G401 (cell line): ENCODE measurements at regions not wholly inside any gene's neighbourhood (a gene's known extent, or its start where the extent isn't known, plus 50 kb on each side); places are given as distances from the start of the nearest gene placed in this dataset.
"Not testable (repeated sequence)": the region's sequence is repeated elsewhere in the genome, so short reads cannot be mapped to it uniquely, and the experiment has no call there.

Source experiments
- DNase-seq: peaks from one replicate; pipeline ENCODE4 v3.0.0-alpha.2; 2015; ENCODE audit warnings: low spot score
- in situ Hi-C: cut with HindIII; loops from 2 replicates; pipeline ENCODE4 v1.10.0; 2016; ENCODE audit warnings: low sequenced_read_pairs, mixed read lengths

DNA sequence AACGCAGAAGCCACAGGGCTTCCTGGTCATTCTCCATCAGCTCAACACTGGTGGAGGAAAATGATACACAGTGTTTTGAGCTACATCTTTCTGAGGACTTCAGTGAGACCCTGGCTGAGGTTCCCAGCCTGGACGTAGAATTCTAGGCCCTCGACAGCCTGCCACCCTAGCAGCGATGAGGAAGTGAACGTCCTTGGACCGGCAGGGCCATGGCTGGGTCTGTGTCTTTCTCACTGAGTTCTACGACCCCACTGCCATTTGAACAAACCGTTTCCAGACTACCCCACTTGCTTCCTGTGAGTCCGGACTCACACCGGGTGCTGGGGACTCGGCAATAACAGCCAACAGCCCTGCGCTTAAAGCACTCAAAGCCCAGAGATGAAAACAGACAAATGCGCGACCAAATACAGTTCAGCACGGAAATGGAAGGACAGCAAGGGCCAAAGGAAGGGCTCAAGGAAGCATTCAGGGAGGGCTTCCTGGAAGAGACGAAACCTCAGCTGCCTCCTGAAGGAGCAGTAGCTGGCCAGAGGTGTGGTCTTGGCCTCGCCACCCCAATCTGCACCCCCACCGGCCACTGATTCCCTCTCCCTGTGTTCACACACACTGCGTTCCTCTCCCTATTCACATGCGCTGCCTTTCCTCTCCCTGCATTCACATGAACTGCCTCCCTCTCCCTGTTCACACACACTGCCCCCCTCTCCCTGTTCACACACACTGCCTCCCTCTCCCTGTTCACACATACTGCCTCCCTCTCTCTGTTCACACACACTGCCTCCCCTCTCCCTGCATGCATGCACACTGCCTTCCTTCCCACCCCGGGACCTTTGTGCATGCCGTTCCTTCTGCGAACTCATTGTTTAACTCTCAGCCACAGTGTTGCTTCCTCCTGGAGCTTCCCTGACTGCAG, 136.3 kb upstream of the PRR20G start:
- in situ Hi-C loops = no loop called here

DNA sequence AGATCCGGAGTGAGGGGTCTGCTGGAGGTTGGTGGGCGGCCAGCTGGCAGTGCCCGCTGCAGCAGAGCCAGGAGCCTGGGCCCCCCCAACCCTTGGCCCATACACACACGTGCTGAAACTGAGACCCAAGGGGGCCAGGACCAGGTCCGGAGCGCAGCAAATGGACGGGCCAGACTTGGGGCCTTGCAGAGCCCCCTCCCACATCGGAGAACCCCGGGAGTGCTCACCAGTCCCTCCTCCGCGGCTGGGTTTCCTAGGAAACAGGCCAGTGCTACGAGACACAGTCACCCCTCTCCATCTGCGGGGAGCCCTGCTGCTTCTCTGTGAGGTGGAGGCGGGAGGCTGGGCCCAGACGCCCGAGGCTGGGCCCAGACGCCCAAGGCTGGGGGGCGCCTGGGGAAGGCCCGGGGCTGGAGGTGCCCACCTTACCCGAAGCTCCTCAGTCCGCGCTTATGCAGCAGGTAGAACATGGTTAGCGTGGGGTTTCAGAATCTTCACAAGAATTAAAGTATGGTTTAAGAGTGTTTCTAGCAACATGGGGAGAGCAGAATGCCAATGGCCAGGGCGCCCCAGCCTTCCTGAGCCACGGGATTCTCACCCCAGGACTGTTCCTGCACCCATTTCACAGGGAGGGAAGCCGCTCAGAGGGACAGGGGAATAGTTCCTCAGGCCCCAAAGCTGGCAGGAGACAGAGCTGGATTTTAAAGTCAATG, 135.0 kb upstream of the PRR20G start:
- no peak for DNase-seq
- in situ Hi-C loops = no loop called here

More for the DNA sequence above, 136.3 kb upstream of the PRR20G start:
- no peak for DNase-seq

DNA sequence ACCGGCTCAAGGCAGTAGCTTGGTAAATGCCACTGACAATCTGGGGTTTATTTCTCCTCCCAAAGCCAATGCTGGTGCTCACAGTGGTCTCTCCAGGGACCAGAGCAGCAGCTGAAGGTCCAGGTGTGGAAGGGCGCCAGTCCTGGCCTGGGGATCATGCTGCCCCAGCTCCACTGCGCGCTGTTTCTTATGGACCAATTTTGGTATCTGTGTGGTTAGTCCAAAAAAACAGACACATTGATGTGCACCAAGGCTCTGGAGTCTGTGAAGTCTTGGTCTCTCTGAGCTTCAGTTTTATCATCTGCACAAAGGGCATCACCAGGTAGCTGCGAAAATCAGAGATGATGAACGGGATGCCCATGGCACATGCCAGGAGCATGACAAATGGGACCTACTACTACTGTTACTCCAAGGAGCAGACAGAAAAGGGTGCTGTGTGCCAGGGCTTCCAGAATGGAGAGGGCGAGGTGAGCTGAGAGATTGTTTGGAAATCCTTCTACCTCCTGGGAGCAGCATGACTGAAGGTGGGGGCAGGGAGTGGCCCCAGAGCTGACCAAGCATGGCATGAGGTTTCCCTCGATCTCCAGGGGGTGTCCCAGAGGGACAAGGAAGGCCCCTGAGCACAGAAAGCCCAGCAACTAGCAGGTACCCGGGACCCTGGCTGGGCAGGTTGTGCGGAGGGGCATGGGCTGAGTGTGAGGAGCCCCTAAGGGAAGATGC, 134.3 kb upstream of the PRR20G start:
- DNase-seq = no peak
- in situ Hi-C loops = no loop called here

DNA sequence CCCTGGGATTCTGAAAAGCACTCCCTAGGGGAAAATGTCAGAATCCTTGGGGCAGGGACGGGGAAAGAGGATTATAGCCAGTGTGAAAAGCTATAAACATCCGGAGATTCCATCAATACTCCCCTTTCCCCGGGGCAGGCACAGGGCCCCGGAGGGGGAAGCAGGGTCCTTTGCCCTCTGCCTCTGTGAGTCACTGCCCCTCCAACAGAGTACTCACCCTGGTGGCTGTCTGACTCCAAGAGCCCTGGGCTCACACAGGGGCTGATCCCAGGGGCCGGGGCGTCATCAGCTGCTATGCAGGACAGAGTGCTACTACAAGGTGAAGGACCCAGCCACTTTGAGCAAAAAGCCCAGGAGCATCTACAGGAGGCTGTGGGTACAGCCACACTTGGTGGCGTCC, 133.0 kb upstream of the PRR20G start:
- no peak for DNase-seq

DNA sequence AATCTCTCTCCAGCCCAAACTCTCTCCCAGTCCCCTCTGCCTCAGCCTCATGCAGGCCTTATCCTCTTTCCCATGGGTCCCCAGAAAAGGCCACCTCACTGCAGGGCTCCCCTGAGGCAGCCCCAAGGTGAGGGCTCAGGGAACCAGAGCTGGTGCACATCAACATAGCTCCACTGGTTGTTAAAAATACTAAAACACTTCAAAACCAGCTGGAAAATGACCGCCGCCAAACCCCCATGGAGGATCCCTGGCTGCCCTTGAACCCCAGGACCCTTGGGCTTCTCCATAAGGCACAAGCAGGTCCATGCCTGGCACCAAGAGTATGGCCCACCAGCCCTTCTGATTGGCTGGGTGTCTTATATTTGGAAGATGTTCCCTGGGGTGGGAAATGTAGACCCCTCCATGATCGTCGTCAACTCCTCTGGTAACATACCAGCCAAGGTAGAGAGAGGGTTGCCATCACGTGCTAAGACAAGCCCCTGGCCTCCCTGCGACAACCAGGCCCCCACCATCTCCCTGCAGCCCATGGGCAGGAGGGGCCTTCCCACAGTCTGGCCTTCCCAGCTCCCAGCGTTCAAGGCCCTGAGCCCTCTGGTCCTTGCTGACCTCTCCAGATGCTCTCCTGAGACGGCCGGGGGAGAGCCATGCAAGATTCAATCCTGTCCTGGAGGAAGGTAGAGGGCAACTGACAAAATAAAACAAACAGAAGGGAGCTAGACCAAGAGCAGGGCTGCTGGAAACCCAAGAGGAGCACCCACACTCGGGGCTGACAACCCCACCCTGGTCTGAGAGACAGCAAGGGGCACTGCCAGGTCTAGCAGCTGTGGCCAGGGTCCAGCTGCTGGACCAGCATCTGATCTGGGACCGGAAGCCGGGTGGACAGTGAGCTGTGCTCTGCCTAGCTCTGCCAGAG, 132.1 kb upstream of the PRR20G start:
- in situ Hi-C loops = no loop called here
- no peak for DNase-seq

More for the DNA sequence above, 133.0 kb upstream of the PRR20G start:
- in situ Hi-C loops = no loop called here

DNA sequence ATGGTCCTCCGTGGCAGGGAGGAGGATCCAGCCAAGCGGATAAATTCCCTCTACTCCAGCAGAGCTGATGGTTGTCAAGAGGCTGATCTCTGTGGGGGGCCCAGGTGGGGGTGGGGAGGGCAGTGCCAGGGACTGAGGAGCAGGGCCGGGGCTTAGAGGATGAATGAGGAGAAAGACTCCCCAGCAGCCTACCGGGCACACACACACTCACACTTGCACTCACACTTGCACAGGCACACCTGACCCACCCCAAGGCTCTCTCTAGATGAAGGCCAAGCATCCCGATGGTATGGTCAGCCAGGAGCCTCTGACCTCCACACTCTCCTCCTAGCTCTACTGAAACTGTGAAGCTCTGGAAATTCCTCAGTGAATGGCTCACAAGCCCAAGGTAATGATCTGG, 131.3 kb upstream of the PRR20G start:
- in situ Hi-C loops = no loop called here
- DNase-seq = no peak

DNA sequence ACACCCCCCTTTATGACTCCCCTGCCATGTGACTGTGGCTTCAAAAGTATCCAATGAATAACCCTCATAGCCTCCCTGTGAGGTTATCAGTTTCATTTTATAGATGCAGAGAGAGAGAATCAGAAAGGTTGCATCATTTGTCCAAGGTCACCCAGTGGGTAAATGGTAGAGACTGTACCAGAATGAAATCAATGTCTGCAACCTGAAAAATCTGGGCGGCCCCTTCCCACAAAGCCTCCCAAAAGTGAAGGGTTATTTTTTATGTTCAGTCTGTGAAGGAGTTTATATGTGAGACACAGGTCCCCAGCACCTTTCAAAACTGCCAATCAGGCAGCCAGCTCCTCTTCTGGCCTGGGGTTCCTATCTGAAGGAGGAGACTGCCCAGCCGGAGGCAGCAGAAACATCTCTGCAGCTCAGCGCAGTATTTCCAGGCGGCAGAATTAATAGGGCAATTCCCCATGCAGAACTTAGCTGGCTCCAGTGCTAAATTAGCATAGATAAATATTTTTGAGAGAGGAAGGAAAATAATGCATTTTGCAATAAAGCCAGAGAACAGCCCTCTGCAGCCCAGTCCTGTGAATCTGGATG, 130.8 kb upstream of the PRR20G start:
- no peak for DNase-seq
- in situ Hi-C loops = no loop called here

DNA sequence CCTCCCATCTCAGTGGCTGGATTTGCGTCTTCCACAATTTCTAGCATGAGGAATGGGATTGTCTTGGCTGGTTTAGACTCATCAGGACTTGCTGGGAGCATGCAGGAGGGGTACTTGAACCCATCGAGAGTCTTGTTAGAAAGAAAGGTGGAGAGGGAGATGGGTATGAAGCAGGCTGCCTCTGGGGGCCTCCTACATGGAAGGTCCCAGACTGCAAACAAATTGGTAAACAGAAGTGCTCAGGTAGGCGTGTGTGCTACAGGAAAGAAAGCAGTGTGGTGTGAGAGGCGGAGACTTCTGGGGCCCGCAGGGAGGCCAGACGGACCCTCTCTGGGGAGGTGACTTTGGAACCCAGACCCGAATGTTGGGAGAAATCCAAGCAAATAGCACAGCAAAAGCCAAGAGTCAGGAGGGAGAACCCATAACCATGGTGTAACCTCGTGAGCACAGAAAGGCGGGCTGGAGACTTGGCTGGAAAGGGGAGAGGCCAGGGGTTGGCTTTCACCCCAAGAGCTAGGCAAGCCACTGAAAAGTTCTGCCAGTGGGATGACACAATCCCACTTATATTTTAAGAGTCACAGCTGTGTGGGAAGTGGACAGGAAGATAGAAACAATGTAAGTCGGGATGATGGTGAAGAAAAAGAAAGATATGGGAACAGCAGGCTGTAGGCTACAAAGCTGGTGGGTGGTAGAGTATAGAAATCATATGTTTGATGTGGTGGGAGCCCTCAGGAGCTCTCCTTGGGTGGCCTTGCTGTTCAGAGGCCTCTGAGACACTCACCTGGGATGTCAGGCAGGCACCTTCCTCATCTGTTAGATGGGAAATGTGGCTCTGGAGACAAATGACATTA, 130.1 kb upstream of the PRR20G start:
- no peak for DNase-seq
- in situ Hi-C loops = no loop called here

DNA sequence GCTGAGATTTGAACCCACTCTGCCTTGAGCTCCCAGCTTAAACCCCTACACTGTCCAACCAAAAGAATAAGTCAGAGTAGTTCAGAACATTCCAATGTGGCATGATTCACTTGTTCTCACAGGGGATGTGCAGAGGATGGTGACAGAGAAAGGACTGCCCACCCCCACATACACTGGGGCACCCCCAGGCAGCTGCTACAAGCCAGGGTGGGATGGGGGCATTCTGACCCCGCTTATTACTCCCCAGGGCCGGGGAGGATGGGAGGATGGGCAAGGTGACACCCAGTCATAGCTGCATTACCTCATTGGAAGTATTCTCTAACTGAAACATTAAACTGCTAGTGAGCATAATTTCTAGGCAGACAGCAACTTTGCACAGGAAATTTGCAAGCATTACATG, 126.0 kb upstream of the PRR20G start:
- in situ Hi-C loops = no loop called here
- DNase-seq = no peak

DNA sequence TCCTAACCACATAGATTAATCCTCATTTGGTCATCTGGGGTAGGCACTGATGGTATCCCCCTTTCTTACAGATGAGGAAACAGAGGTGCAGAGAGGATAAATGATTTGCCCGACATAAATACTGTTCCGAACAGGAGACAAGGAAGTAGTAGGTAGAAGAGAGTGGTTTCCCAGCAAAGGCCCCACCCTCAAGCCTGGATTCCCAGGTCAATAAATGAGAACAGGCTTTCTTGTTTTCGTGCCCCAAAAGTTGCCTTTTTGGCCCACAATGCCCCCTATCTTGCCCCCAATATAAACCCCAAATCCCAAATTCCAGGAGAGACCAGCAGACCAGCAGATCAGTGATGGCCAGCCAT, 125.5 kb upstream of the PRR20G start:
- in situ Hi-C loops = no loop called here
- no peak for DNase-seq

DNA sequence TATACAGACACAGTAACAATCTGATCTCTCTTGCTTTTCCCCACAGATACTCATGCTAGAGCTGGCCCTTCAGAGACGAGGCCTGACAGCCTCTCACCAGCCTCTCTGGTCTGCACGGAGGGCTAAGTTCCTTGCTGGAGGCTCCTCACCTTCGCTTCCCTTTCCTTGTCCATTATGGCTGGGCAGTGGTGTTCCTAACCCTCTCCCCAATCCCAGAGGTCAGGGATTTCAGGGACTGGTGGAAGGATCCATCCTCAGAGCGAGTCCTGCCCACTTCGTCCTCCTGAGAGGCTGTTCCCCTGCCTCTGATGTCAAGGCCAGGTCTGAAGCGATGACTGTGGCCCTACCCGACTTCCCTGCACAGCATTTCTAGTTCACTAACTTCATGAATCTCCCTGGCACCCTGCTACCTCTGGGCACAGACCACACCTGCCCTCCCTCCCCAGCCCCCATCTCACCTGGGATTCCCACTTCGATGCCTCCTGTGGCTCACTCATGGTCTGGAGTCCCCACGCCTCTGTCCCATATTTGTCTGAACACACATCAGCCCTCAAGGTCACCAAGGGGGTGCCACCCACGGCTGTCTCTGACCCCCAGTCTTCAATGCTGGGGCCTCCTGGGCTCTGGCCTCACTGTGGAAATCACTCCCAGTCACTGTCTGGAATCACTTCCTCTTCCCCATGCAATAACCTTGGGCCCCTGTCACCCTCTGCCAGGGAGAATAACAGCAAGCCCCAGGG, 124.9 kb upstream of the PRR20G start:
- in situ Hi-C loops = no loop called here
- no peak for DNase-seq

DNA sequence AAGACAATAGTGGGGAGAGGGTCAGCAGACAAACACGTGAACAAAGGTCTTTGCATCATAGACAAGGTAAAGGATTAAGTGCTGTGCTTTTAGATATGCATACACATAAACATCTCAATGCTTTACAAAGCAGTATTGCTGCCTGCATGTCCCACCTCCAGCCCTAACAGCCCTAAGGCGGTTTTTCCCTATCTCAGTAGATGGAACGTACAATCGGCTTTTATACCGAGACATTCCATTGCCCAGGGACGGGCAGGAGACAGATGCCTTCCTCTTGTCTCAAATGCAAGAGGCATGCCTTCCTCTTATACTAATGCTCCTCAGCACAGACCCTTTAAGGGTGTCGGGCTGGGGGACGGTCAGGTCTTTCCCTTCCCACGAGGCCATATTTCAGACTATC, 124.0 kb upstream of the PRR20G start:
- in situ Hi-C loops, DNase-seq: not testable (repeated sequence)

DNA sequence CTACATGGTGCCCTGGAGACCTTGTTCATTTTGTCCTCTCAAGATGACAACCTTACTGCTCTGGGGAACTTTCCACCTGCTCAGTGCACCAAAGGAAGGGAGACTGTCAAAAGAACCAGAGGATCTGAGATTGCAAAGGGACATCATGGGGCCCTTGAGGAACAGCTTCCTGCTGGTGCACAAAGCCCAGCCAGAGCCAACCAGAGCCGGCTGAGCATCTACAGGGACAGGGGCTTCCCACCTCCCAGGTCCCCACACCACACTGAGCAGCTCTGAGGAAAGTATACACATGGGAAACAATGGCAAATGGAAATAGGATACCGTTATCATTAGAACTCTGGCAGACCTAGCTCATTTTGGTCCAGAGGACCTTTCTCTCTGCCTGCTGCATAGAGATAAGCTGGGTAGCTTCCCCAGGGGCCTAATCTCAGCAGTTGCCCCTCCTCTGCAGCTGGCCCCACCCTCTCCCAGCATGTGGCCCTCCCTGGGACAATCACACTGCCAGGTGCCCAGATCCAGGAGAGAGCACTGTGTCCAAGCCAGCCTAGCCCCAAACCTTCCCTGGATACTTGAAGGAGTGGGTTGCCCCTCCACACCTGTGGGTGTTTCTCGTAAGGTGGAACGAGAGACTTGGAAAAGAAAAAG, 123.4 kb upstream of the PRR20G start:
- in situ Hi-C loops = no loop called here
- DNase-seq = no peak

DNA sequence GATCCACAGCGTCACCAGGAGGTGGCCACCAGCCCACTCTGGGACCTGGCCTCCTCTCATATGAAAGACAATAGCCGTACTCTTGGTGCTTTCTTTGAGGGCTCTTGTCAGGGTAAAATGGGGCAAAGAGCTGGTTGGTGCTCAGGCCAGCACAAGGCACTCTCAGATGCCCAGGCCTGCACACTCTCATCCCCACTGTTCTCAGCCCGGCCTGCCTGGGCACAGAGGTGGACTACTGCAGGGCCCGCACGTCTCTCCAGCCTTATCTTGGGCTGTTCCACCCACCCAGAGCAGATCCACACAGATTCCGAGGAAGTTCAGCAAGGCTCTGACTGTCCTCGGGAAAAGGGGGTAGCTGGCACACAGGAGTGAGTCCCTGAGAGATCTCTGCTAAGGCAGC, 122.8 kb upstream of the PRR20G start:
- DNase-seq = no peak
- in situ Hi-C loops = no loop called here

DNA sequence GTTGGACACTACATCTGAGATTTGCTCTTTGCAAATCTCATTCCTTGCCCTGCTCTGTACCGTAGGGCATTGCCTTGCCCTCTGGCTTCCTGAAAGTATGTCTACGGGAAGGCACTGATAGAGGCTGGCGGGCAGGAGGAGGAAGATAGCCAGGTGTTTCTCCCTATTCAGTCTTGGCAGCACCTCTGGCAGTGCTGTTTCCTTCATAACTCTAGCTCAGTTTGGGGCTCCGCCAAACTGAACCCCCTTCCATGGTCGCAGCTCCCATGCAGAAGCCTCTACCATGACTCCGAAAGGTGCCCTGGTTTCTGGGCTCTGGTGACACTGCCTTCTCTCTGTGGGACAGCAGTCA, 122.3 kb upstream of the PRR20G start:
- DNase-seq = no peak
- in situ Hi-C loops = no loop called here

DNA sequence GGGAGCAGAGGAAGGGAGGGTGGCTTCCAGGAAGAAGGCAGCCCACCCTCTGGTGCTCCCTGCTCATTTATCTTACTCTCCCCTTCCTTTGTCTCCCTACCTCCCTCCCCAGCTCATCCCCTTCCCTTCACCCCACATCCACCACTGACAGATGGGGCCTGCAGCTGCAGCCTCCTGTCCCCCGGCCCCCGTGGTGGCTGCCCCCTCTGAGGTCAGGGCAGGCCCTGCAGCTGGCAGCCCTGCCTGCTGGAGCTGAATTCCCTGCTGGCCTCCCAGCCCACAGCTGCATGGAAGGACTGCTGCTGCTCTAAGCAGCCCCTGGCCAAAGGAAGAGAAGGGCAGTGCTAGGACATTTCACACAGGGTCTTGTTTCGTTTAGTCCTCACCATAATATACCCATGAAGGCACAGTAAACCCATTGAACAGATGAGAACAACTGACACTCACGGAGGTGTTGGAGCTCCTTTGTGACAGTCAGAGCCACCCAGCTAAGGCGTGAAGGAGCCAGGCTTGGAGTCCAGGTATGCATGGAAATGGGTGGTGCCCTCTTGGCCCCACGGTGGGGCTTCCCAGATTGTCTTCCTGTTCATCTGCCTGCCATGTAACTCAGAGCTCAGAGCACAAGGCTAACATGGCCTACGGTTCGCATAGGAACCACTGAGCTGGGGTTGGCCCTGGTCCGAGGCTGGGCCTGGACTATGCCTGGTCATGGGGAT, 121.7 kb upstream of the PRR20G start:
- in situ Hi-C loops = no loop called here
- DNase-seq = no peak
